K562 (cell line): ENCODE measurements at regions not wholly inside any gene's neighbourhood (a gene's known extent, or its start where the extent isn't known, plus 50 kb on each side); places are given as distances from the start of the nearest gene placed in this dataset.

Source experiments
- ATAC-seq: fragments of 200-7000 bp; cut with Tn5 transposase; 3 replicates; pipeline ENCODE4 v1.9.1; 2020; ENCODE audit warnings: moderate library complexity
- BruUV-seq: library from RNA; stranded (reverse); fragments of 400-500 nt; replicated peaks from 2 replicates; lab custom pipeline; 2021; lab: Mats Ljungman, UMichigan
- CTCF ChIA-PET: fragments of 300-600 bp; formaldehyde crosslinking; extraction: SDS; loops from one replicate; lab custom pipeline; 2021; ENCODE audit warnings: low intra/inter-chr PET ratio; lab: Yijun Ruan, JAX
- POLR2A ChIA-PET: fragments of 300-600, 350-650 bp; sonication (Branson Sonifier 250); formaldehyde crosslinking; extraction: SDS; loops from one replicate; lab custom pipeline; 2021; ENCODE audit warnings: antibody characterized with exemption, inconsistent platforms; lab: Yijun Ruan, JAX
- DNase-seq, 4 experiments: peaks; one replicate each; pipeline versions ENCODE4 v3.0.0 to v3.0.0-alpha.2; 2011 to 2018; ENCODE audit warnings: low spot score in 3 of 4, mixed read lengths in 3 of 4; ENCODE audit errors: extremely low read depth in 1 of 4
- FAIRE-seq: peaks from 2 replicates; lab custom pipeline; 2011; peaks lifted over from hg19 to GRCh38; lab: Jason Lieb, UNC
- H2AFZ ChIP-seq: 2 replicates; pipeline ENCODE4 v1.6.0; 2011; ENCODE audit warnings: low read depth, low read length, control low read depth, inconsistent platforms
- H3K27ac ChIP-seq: fragments of 200-600 bp; 3 replicates; pipeline ENCODE4 v1.8.0; 2011; ENCODE audit warnings: low read depth, mild to moderate bottlenecking, control low read depth, inconsistent platforms, low read length, moderate library complexity, mixed read lengths; ENCODE audit errors: extremely low read depth
- H3K27me3 ChIP-seq, 2 experiments: fragments of 300-600 bp in 1 of 2; 2 replicates in 1 of 2; 3 replicates in 1 of 2; pipeline versions ENCODE4 v1.6.0 to v1.8.0; 2011; ENCODE audit warnings: inconsistent platforms in 2 of 2, low read length in 2 of 2, mild to moderate bottlenecking in 1 of 2, mixed read lengths in 1 of 2, moderate library complexity in 1 of 2; ENCODE audit not compliant: control insufficient read depth in 2 of 2, insufficient read depth in 2 of 2
- H3K36me3 ChIP-seq: fragments of 300-600 bp; 3 replicates; pipeline ENCODE4 v1.8.0; 2011; ENCODE audit warnings: mild to moderate bottlenecking, low read length, inconsistent platforms; ENCODE audit not compliant: control insufficient read depth, insufficient read depth
- H3K4me1 ChIP-seq, 2 experiments: fragments of 200-600 bp in 1 of 2; replicated peaks in 1 of 2; 2 replicates in 1 of 2; 3 replicates in 1 of 2; pipeline versions ENCODE4 v1.5.1 to v1.8.0; 2011; ENCODE audit warnings: inconsistent platforms in 2 of 2, low read length in 2 of 2, mild to moderate bottlenecking in 1 of 2, mixed read lengths in 1 of 2, moderate library complexity in 1 of 2; ENCODE audit not compliant: control insufficient read depth in 2 of 2, insufficient read depth in 2 of 2
- H3K4me2 ChIP-seq: 2 replicates; pipeline ENCODE4 v1.6.1; 2011; ENCODE audit warnings: low read length, control low read depth, inconsistent platforms, mixed read lengths; ENCODE audit not compliant: insufficient read depth
- H3K4me3 ChIP-seq: fragments of 200-600 bp; sonication (generic), shearing (Covaris generic); 2 replicates; pipeline ENCODE4 v1.5.1; 2016; ENCODE audit warnings: control low read depth, inconsistent platforms
- H3K79me2 ChIP-seq: fragments of 200-600 bp; 3 replicates; pipeline ENCODE4 v1.8.0; 2011; ENCODE audit warnings: low read length, inconsistent platforms; ENCODE audit not compliant: control insufficient read depth, insufficient read depth
- H3K9ac ChIP-seq, 2 experiments: 2 replicates each; pipeline versions ENCODE4 v1.6.0 to v1.6.1; 2011; ENCODE audit warnings: low read depth in 2 of 2, low read length in 2 of 2, control low read depth in 1 of 2, inconsistent platforms in 1 of 2, mild to moderate bottlenecking in 1 of 2, mixed read lengths in 1 of 2; ENCODE audit not compliant: insufficient read depth in 1 of 2
- H3K9me1 ChIP-seq: one replicate; pipeline ENCODE4 v1.6.0; 2011; ENCODE audit warnings: inconsistent platforms, mild to moderate bottlenecking, low read length, moderate library complexity; ENCODE audit not compliant: control insufficient read depth, insufficient read depth
- H3K9me3 ChIP-seq: replicated peaks from 2 replicates; pipeline ENCODE4 v1.5.1; 2011; ENCODE audit warnings: low read depth, low read length, inconsistent platforms; ENCODE audit not compliant: control insufficient read depth, insufficient read depth
- H4K20me1 ChIP-seq: replicated peaks from 2 replicates; pipeline ENCODE4 v1.6.1; 2011; ENCODE audit warnings: low read length, inconsistent platforms, mixed read lengths; ENCODE audit not compliant: control insufficient read depth, insufficient read depth
- ATF7 ChIP-seq: fragments of 450-650 bp; IDR thresholded peaks from 2 replicates; pipeline ENCODE4 v1.7.1; 2014; ENCODE audit warnings: mild to moderate bottlenecking, moderate library complexity
- DPF2 ChIP-seq: fragments of 450-650 bp; IDR thresholded peaks from 2 replicates; pipeline ENCODE4 v1.6.1; 2016
- GABPB2 ChIP-seq: fragments of 250-450 bp; sonication (Bioruptor Pico); conservative IDR thresholded peaks from 2 replicates; pipeline ENCODE4 v1.5.1; 2021; ENCODE audit warnings: mild to moderate bottlenecking
- NFATC3 ChIP-seq: fragments of 450-650 bp; IDR thresholded peaks from 2 replicates; pipeline ENCODE4 v1.6.1; 2017; ENCODE audit warnings: mild to moderate bottlenecking
- RNF2 ChIP-seq: sonication (generic); IDR thresholded peaks from 2 replicates; pipeline ENCODE4 v1.6.1; 2016
- RNF219 ChIP-seq: fragments of 250-450 bp; sonication (Bioruptor Pico); IDR thresholded peaks from 2 replicates; pipeline ENCODE4 v1.5.0; 2022; ENCODE audit warnings: mild to moderate bottlenecking
- SMAD3 ChIP-seq: fragments of 450-650 bp; formaldehyde crosslinking; conservative IDR thresholded peaks from 2 replicates; pipeline ENCODE4 v1.4.0; 2020; ENCODE audit warnings: mild to moderate bottlenecking
- ZNF407 ChIP-seq: fragments of 450-650 bp; IDR thresholded peaks from 2 replicates; pipeline ENCODE4 v1.6.1; 2016; ENCODE audit warnings: low read depth
- ZNF639 ChIP-seq, 2 experiments: fragments of 200-800 bp in 1 of 2; sonication (Bioruptor generic) in 1 of 2; sonication (generic) in 1 of 2; formaldehyde crosslinking in 1 of 2; IDR thresholded peaks in 1 of 2; conservative IDR thresholded peaks in 1 of 2; 2 replicates each; pipeline versions ENCODE4 v1.5.0 to v1.6.1; 2016 to 2020; ENCODE audit warnings: missing compliant biosample characterization in 1 of 2, missing genetic modification characterization in 1 of 2, missing genetic modification reagents in 1 of 2
- WGBS: fragments of 100-300 bp; shearing (Covaris generic); methylation state at CpG from one replicate; pipeline ENCODE4 v1.1.6; 2016; ENCODE audit warnings: low coverage, mixed read lengths; ENCODE audit not compliant: insufficient coverage; ENCODE audit errors: missing lambda C conversion rate; 5-methylcytosine and 5-hydroxymethylcytosine counted together
- in situ Hi-C: fragments of 300-500 bp; cut with MboI; formaldehyde crosslinking; loops from 4 replicates; pipeline ENCODE4 v1.15.0; 2018; ENCODE audit warnings: inconsistent platforms, mixed read lengths
- intact Hi-C: fragments of 100-400 bp; cut with micrococcal nuclease; formaldehyde crosslinking; loops from 2 replicates; pipeline ENCODE4 v1.14.2; 2022

GRCh38 chr14:97116546-97116945 is 319.4 kb downstream of the VRK1 start:
- ChIA-PET CTCF (no interaction called here), POLR2A (no interaction called here)
- peaks cover 4 to 20% of the 10 kb centered on the region in 2 experiments; a peak in 4 of 5 replicates for H3K27me3 ChIP-seq
- in situ Hi-C loops, result no loop called here
- no TSS peak for BruUV-seq
- intact Hi-C loops, result no loop called here
- no peak overlapping the region for H2AFZ ChIP-seq
- DNase-seq (no peak), ATAC-seq (no peak), FAIRE-seq (no peak)
- H4K20me1 ChIP-seq, result no peaks in the 10 kb centered on the region
- no peaks in the 10 kb centered on the region for H3K4me1 ChIP-seq
- H3K36me3 ChIP-seq, result no peaks in the 10 kb centered on the region
- no peak overlapping the region for H3K9ac ChIP-seq
- H3K9me3 ChIP-seq, result no peaks in the 10 kb centered on the region
- H3K4me3 ChIP-seq, result no peak overlapping the region
- WGBS, result 2% methylated on average over 3 of the region's 3 CpGs
- H3K9me1 ChIP-seq, result no peaks in the 10 kb centered on the region
- no peak overlapping the region for H3K27ac ChIP-seq
- H3K79me2 ChIP-seq, result no peaks in the 10 kb centered on the region
- no peak overlapping the region for H3K4me2 ChIP-seq
- no peak for TF ChIP-seq GABPB2 (CRISPR knock-in tag)
- no peak for TF ChIP-seq RNF2
- TF ChIP-seq ATF7, result no peak
- no peak for TF ChIP-seq DPF2
- TF ChIP-seq RNF219 (CRISPR knock-in tag), result no peak
- no peak for TF ChIP-seq ZNF407
- no peak for TF ChIP-seq SMAD3 (CRISPR knock-in tag)
- no peak for TF ChIP-seq NFATC3
- TF ChIP-seq ZNF639 (CRISPR knock-in tag; conservative IDR thresholded peaks at IDR 0.05 in 1 of 2, IDR thresholded peaks at IDR 0.05 in 1 of 2), result no peak
